Karpas-422 (cell line): ENCODE measurements at regions not wholly inside any gene's neighbourhood (a gene's known extent, or its start where the extent isn't known, plus 50 kb on each side); places are given as distances from the start of the nearest gene placed in this dataset.

Experiments used
- DNase-seq: peaks from one replicate; pipeline ENCODE4 v3.0.0-alpha.2; 2015
- H2AFZ ChIP-seq: fragments of 200-600 bp; sonication (generic); 2 replicates; pipeline ENCODE4 v1.6.1; 2014; ENCODE audit warnings: antibody characterized with exemption, low read length, mixed read lengths
- H3K27ac ChIP-seq: fragments of 200-600 bp; sonication (generic); 2 replicates; pipeline ENCODE4 v1.5.1; 2014; ENCODE audit warnings: mild to moderate bottlenecking, low read length, moderate library complexity
- H3K27me3 ChIP-seq: fragments of 200-600 bp; sonication (generic); 2 replicates; pipeline ENCODE4 v1.6.1; 2014; ENCODE audit warnings: low read length, mixed read lengths
- H3K36me3 ChIP-seq: fragments of 200-600 bp; sonication (generic); 2 replicates; pipeline ENCODE4 v1.6.1; 2014; ENCODE audit warnings: low read length, mixed read lengths; ENCODE audit not compliant: insufficient read depth
- H3K4me1 ChIP-seq: fragments of 200-600 bp; sonication (generic); 2 replicates; pipeline ENCODE4 v1.6.1; 2014; ENCODE audit warnings: mild to moderate bottlenecking, low read length, mixed read lengths
- H3K4me2 ChIP-seq: fragments of 200-600 bp; sonication (generic); 2 replicates; pipeline ENCODE4 v1.6.1; 2014; ENCODE audit warnings: low read length, low read depth, mild to moderate bottlenecking; ENCODE audit not compliant: poor library complexity, severe bottlenecking
- H3K4me3 ChIP-seq: fragments of 200-600 bp; sonication (generic); 2 replicates; pipeline ENCODE4 v1.5.1; 2014; ENCODE audit warnings: mild to moderate bottlenecking, antibody characterized with exemption, low read length, mixed read lengths
- H3K79me2 ChIP-seq: fragments of 200-600 bp; sonication (generic); 2 replicates; pipeline ENCODE4 v1.6.1; 2014; ENCODE audit warnings: mild to moderate bottlenecking, low read length, mixed read lengths
- H3K9ac ChIP-seq: fragments of 200-600 bp; sonication (generic); 2 replicates; pipeline ENCODE4 v1.6.0; 2014; ENCODE audit warnings: low read length
- H3K9me2 ChIP-seq: fragments of 200-600 bp; sonication (generic), shearing (Covaris generic); replicated peaks from 2 replicates; pipeline ENCODE4 v1.6.0; 2014; ENCODE audit warnings: mild to moderate bottlenecking, low read length, moderate library complexity; ENCODE audit not compliant: insufficient read depth
- H3K9me3 ChIP-seq: fragments of 300-700, 200-600 bp; sonication (generic); 2 replicates; pipeline ENCODE4 v1.6.1; 2014; ENCODE audit warnings: low read length, mixed read lengths
- H4K20me1 ChIP-seq: fragments of 200-600 bp; sonication (generic); 2 replicates; pipeline ENCODE4 v1.6.1; 2014; ENCODE audit warnings: mild to moderate bottlenecking, antibody characterized with exemption, low read length, low read depth; ENCODE audit not compliant: insufficient read depth

DNA sequence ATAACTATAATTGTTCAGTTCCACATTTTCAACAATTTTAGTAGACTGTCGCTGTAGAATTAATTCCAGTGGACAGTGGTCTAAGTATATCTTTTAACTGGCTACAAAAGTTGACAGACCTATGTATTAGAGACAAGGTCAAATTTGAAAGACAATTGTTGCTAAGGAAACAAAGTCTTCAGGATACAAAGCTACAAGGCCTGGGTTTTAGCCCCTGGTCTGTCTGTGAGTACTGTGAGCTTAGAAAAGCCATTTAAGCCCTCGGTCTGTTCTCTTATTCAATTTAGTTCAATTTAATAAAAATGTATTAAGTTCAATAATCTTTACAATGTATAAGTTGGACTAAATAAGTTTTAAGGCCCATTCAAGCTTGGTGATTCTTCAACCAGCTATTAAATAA lies 352.5 kb downstream of the HDGFL1 start:
- no peak overlapping the region for H3K9ac ChIP-seq
- no peak overlapping the region for H2AFZ ChIP-seq
- H3K27me3 ChIP-seq = no peaks in the 10 kb centered on the region
- no peaks in the 10 kb centered on the region for H3K79me2 ChIP-seq
- no peaks in the 10 kb centered on the region for H3K36me3 ChIP-seq
- no peaks in the 10 kb centered on the region for H3K4me1 ChIP-seq
- no peaks in the 10 kb centered on the region for H4K20me1 ChIP-seq
- no peak for DNase-seq
- H3K4me3 ChIP-seq = no peak overlapping the region
- H3K27ac ChIP-seq = no peak overlapping the region
- H3K9me2 ChIP-seq = no peaks in the 10 kb centered on the region
- no peak overlapping the region for H3K4me2 ChIP-seq
- H3K9me3 ChIP-seq = no peaks in the 10 kb centered on the region; the same call in 1 of the 2 replicates

GRCh38 chr6:22925304-22925835 lies 356.0 kb downstream of the HDGFL1 start:
- no peaks in the 10 kb centered on the region; the same call in 1 of the 2 replicates for H3K9me3 ChIP-seq
- H3K36me3 ChIP-seq = no peaks in the 10 kb centered on the region
- no peaks in the 10 kb centered on the region for H3K27me3 ChIP-seq
- no peak overlapping the region for H3K4me3 ChIP-seq
- H2AFZ ChIP-seq = no peak overlapping the region
- H3K4me1 ChIP-seq = no peaks in the 10 kb centered on the region
- no peak for DNase-seq
- H3K79me2 ChIP-seq = no peaks in the 10 kb centered on the region
- no peak overlapping the region for H3K4me2 ChIP-seq
- H3K9me2 ChIP-seq = no peaks in the 10 kb centered on the region
- H3K27ac ChIP-seq = no peak overlapping the region
- no peaks in the 10 kb centered on the region for H4K20me1 ChIP-seq
- H3K9ac ChIP-seq = no peak overlapping the region

GRCh38 chr6:22925920-22926789 lies 356.8 kb downstream of the HDGFL1 start:
- Histone ChIP-seq H3K36me3 (no peaks in the 10 kb centered on the region), H3K27me3 (no peaks in the 10 kb centered on the region), H3K4me3 (no peak overlapping the region), H4K20me1 (no peaks in the 10 kb centered on the region), H3K27ac (no peak overlapping the region), H3K9me3 (no peaks in the 10 kb centered on the region; the same call in 1 of the 2 replicates), H3K9me2 (no peaks in the 10 kb centered on the region), H3K79me2 (no peaks in the 10 kb centered on the region), H2AFZ (no peak overlapping the region), H3K4me1 (no peaks in the 10 kb centered on the region), H3K4me2 (no peak overlapping the region), H3K9ac (no peak overlapping the region)
- no peak for DNase-seq

DNA sequence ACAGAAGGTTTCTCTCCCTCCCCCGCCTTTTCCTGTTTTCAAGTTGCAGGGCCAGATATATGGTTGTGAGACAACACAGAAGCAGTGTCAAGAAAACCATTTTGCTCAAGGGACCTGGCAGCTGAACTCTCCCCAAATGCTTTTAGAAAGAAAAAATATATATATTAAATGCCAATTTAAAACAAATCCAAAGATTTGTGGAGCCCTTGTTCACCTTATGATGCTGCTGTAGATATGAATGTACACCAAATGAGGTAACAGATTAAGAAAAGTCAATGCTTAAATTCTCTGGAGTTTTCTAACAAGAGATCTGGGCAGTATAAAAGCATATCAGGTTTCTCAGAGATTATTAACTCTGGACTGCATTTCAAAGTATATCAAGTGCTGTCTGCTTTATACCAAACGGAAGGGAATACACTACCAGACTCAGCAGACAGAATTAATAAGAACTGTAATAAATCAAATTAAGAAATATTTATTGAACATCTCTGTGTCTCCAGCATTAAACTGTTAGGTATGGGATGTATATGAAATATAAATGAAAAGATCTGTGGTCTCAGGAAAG lies 357.5 kb downstream of the HDGFL1 start:
- H3K9me3 ChIP-seq = no peaks in the 10 kb centered on the region; the same call in 1 of the 2 replicates
- no peak for DNase-seq
- H4K20me1 ChIP-seq = no peaks in the 10 kb centered on the region
- H3K9ac ChIP-seq = no peak overlapping the region
- no peaks in the 10 kb centered on the region for H3K36me3 ChIP-seq
- H3K4me1 ChIP-seq = no peaks in the 10 kb centered on the region
- H3K4me2 ChIP-seq = no peak overlapping the region
- no peaks in the 10 kb centered on the region for H3K27me3 ChIP-seq
- H3K4me3 ChIP-seq = no peak overlapping the region
- no peaks in the 10 kb centered on the region for H3K9me2 ChIP-seq
- H2AFZ ChIP-seq = no peak overlapping the region
- no peak overlapping the region for H3K27ac ChIP-seq
- H3K79me2 ChIP-seq = no peaks in the 10 kb centered on the region

DNA sequence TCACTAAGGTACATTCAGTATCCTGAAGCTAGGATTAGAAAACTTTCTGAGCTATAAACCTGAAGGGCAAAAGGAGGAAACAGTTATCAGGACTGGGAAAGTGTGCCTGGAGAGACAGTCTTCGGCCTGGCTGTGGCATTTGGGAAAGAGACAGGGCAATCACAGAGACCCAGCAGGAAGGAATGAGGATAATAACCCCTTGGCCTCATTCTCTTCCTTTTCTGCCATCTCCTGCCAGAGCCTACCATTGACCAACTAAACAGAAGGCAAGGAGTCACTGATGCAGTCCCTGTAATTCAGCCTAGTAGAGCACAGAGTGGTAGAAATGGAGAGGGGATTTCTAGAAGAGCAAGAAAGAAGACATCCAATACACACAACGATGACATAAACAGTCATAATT lies 359.4 kb downstream of the HDGFL1 start:
- no peak overlapping the region for H3K27ac ChIP-seq
- no peaks in the 10 kb centered on the region for H3K36me3 ChIP-seq
- H3K27me3 ChIP-seq = no peaks in the 10 kb centered on the region
- H3K9me3 ChIP-seq = no peaks in the 10 kb centered on the region; the same call in 1 of the 2 replicates
- H3K9me2 ChIP-seq = no peaks in the 10 kb centered on the region
- no peak overlapping the region for H3K9ac ChIP-seq
- H3K4me2 ChIP-seq = no peak overlapping the region
- H4K20me1 ChIP-seq = no peaks in the 10 kb centered on the region
- DNase-seq = no peak
- no peaks in the 10 kb centered on the region for H3K79me2 ChIP-seq
- no peak overlapping the region for H2AFZ ChIP-seq
- H3K4me3 ChIP-seq = no peak overlapping the region
- no peaks in the 10 kb centered on the region for H3K4me1 ChIP-seq

DNA sequence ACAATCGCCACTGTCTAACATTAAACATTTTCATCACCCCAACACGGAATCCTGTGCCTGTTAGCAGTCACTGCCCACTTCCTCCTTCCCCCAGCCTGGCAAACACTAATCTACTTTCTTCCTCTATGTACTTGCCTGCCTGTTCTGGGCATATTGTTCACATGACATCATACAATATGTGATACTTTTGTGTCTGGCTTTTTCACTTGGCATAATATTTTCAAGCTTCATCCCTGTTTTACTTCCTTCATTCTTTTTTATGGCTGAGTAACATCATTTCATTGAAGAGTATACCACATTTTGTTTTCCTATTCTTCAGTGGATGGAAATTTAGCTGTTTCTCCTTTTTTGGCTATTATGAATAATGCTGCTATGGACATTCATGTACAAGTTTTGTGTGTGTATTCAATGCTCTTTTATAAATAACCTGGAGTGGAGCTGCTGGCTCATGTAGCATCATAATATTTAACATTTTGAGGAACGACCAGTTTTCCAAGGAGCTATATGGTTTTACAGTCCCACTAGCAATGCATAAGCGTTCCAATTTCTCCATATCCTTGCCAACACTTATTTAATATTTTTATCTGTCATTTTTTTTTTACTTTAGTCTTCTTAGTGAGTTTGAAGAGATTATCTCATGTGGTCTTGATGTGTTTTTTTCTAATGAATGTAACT lies 360.1 kb downstream of the HDGFL1 start:
- Histone ChIP-seq H3K27me3 (no peaks in the 10 kb centered on the region), H3K4me3 (no peak overlapping the region), H3K36me3 (no peaks in the 10 kb centered on the region), H3K9ac (no peak overlapping the region), H4K20me1 (no peaks in the 10 kb centered on the region), H3K27ac (no peak overlapping the region), H3K79me2 (no peaks in the 10 kb centered on the region), H3K9me2 (no peaks in the 10 kb centered on the region), H2AFZ (no peak overlapping the region), H3K9me3 (no peaks in the 10 kb centered on the region; the same call in 1 of the 2 replicates), H3K4me1 (no peaks in the 10 kb centered on the region), H3K4me2 (no peak overlapping the region)
- DNase-seq = no peak

DNA sequence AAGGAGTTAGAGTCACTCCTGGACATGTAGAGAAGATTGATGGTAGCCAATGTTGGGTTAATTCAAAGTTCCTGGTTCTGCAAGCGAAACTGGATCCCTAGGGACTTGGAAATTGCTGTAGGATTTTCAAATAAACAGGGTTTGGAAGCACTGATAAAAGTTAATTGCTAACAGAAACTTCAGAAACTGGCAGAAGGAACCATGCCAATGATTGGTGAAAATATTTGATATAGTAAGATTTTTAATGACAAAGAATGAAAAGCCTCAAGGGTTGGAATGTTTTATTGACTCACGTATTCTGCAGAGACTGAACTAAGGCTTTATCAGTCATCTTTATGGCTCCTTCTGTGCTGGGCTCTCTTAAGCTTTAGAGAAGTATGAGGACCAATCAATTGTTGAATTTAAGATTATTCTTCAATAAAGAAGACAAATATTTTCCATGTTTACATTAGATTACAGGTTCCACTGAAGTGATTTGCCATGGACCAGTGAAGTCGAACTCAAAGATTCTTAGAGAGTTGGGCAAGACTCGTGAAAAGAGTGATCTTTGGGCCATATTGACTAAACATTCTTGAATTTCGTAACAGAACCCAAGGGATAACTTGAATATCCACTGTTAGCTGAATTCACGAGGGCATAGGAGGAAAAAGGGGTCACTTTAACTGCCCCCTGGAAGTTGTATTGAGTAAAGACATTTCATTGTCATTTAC lies 371.4 kb downstream of the HDGFL1 start:
- Histone ChIP-seq H3K79me2 (no peaks in the 10 kb centered on the region), H3K27me3 (no peaks in the 10 kb centered on the region), H3K4me2 (no peak overlapping the region), H4K20me1 (no peaks in the 10 kb centered on the region), H3K4me1 (no peaks in the 10 kb centered on the region), H2AFZ (no peak overlapping the region), H3K36me3 (no peaks in the 10 kb centered on the region), H3K9ac (no peak overlapping the region), H3K9me2 (no peaks in the 10 kb centered on the region), H3K9me3 (peaks cover 14% of the 10 kb centered on the region), H3K27ac (no peak overlapping the region), H3K4me3 (no peak overlapping the region)
- no peak for DNase-seq
